HG02678 (cell line): ENCODE measurements at regions not wholly inside any gene's neighbourhood (a gene's known extent, or its start where the extent isn't known, plus 50 kb on each side); places are given as distances from the start of the nearest gene placed in this dataset.
"Not testable (repeated sequence)": the region's sequence is repeated elsewhere in the genome, so short reads cannot be mapped to it uniquely, and the experiment has no call there.

Experiments
- ATAC-seq: cut with Tn5 transposase; IDR thresholded peaks from one replicate; pipeline ENCODE4 v1.9.1; 2021; ENCODE audit warnings: mild to moderate bottlenecking, moderate library complexity; ENCODE audit not compliant: unreplicated experiment

DNA sequence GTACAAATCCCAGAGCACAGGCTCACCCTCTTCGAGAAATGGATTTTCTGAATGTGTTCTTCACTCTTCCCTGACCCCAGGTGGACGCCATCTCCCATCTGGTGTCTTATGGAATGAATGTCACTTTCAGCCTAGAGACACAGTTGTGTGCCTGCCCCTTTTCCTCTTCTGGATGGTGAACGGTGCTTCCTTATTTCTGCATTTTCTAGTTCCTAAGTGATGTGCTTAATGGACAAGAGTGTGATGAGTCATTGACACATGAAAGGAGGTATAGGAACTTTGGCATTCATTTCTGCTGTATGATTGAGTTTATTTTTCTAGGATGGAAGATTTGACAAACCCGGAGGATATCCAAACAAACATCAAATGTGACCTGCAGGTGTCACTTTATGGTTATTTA, 114.9 kb upstream of the PTPN20 start:
- ATAC-seq, result not testable (repeated sequence)

DNA sequence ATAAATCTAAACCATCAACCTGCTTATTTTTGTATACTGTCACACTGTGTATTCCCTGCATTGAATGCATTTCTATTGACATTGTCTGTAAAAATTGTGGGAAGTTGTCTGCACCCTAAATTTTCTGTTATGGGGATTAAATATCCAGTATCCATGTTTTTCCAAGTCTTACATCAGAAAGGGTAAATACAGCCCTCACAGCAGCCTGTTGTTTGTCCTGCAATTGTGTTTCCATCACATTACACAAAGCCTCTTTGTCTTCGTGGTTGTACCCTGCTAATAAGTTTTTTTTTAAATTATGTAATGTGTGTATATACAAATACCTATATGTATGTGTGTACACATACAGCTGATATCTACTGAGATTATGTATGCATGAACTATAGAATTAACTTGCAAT, 109.2 kb upstream of the PTPN20 start:
- not testable (repeated sequence) for ATAC-seq

DNA sequence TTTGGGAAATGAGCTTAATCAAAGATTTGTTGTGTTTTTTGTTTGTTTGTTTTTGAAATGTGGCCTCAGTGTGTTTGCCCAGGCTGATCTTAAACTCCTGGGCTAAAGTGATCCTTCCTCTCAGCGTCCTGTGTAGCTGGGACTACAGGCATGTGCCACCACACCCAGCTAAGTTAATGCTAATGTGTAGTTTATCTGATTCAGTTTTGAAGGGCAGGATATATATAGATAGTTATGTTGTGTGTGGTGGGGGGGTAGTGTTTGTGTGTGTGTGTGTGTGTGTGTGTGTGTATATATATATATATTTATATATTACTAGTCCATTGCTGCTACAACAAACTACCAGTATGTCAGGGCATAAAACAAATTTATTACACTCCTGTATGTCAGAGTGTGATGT, 108.1 kb upstream of the PTPN20 start:
- not testable (repeated sequence) for ATAC-seq

DNA sequence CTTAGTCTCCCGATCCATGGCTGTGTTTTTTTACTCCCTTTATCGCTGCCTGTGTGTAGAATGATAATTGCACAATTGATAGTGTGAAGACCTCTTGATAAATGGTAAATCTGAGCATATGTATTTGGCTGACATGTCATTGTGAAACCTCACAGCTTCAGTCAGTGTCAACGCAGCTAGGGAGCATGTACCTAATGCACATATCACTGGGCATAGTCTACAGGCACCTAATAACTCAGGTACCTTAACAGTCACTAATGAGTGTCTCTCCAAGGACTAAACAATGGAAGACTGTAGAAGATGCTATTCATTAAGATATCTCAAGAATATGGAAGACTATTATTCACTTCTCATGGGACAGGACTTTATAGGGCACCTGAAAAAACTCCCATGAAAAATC, 101.0 kb upstream of the PTPN20 start:
- ATAC-seq, result not testable (repeated sequence)

DNA sequence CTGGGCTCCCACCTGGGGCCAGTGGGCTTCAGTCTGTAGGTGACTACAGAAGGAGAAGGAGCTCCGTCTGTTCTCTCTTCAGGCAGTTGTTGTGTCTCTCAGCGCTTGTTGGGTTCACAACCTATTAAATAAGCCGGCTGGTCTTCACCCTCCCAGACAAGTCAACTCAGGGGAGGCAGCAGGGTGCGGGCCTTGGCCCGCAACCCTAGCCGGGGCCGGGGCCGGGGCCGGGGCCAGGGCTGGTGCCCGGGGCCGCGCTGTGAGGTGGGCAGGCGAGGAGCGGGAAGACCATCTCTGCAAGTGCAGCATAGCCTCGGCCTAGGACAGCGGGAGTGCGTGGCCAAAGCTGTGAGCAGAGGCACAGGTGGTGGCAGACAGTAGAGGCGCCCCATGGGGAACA, 95.1 kb upstream of the PTPN20 start:
- ATAC-seq, result not testable (repeated sequence)

DNA sequence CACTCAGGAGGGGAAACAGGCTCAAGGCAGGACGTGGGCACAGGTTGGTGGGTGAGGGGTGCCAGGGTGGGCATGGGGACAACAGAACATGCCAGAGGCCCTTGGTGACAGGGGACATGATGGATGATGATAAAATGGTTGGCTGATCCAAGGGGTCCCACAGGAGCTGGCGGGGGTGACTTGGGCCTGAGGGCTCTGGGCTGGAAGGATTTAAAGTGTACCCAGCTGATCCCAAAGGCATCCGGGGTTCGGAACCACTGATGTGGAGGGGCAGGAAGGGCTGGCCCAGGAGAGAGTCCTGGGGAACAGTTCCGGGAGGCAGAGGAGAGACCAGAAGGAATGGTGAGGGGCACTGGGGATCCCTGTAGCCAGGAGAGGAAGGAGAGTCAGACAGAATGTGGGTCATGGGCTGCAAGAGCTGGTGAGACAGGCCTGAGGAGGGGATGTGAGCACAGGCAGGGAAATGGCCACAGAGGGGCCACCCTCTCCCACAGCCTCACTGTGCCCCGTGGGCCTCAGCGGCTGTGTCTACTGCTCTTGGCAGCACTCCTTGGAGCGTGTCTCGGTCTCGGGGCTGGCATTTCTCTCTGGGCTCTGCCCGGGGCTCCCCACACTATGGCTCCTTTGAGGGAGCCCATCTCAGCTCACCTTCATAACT, 70.7 kb upstream of the PTPN20 start:
- not testable (repeated sequence) for ATAC-seq

DNA sequence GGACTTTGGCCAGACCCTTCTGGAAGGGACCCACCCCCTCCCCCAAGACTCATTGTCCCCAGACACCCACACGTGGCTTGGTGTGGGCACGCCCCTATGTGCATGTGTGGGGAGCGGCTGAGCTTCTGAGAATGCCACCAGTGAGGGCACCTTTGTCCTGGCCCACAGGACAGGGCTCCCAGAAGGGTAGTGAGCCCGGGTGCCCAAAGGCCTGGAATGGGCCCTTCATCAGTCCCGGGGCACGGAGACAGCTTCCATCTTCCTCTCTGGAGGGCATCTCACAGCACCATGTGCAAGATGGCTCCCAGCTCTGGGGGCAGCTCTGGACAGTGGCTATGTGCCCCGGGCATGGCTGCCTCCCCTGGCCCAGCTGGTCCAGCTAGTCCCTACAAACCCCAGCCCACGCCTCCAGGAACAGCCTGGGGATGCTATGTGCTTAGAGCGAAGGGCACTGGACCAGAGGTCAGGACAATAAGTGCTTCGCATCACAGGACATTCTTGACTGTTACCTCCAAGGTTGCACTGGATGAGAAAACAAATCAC, 70.1 kb upstream of the PTPN20 start:
- not testable (repeated sequence) for ATAC-seq

DNA sequence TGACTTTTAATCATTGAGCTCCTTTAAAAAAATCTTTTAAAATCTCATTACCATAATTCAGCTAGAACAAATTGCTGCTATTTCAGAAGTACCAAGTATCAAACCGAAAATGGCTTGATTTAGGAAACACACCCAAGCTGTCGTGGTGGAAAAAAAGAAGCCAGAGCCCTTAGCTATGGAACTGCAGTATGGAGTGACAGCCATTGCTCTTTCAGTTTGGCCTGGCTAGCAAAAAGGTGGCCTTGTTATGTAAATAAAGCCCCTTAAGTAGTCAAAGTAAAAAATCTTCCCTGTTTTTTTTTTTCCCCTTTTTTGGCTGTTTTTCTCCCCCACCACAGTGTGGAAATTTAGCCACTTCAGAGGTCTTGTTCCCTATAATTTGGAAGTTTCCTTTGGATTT, 66.0 kb upstream of the PTPN20 start:
- ATAC-seq, result not testable (repeated sequence)

DNA sequence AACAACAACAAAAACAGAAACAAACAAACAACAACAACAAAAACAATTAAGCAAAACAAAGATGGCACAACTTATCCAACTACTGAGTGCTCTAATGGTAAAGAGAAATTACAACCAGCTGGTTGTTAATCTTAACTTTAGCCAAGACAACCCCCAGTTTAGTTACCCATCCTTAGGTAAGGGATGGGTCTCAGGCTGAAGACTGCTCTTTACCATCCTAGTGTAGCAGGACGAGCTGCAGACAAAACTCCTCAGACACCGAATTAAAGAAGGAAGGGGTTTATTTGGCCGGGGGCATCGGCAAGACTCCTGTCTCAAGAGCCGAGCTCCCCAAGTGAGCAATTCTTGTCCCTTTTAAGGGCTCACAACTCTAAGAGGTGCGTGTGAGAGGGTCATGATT, 65.6 kb upstream of the PTPN20 start:
- not testable (repeated sequence) for ATAC-seq

DNA sequence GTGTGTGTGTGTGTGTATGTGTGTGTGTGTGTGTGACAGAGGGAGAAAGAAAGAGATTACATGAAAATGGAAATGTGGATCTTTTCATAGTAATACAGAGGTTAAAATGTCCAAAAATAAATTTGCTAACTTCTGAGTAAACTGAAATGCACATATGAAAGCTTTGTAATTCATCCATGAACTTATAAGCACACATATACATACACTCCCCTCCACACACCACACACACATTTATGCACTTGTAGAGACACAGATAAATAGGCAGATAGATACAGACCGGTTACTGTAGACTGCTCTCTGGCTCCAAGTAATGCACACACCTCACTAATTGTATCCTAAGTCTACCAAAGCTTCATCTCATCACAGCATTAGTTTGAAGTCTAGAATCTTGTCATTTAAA, 50.5 kb upstream of the PTPN20 start:
- not testable (repeated sequence) for ATAC-seq
